Calu3 (cell line): ENCODE measurements at regions not wholly inside any gene's neighbourhood (a gene's known extent, or its start where the extent isn't known, plus 50 kb on each side); places are given as distances from the start of the nearest gene placed in this dataset.

Experiments
- BruUV-seq: library from RNA; stranded (reverse); fragments of 400-500 nt; replicated peaks from 2 replicates; lab custom pipeline; 2021; lab: Mats Ljungman, UMichigan
- CTCF ChIA-PET: fragments of 300-600 bp; sonication (Branson Sonifier 250); formaldehyde crosslinking; loops from one replicate; lab custom pipeline; 2022; ENCODE audit warnings: antibody characterized with exemption; lab: Charles Lee
- DNase-seq: peaks from one replicate; pipeline ENCODE4 v3.0.0; 2022
- H3K27ac Mint-ChIP-seq: one replicate; pipeline ENCODE4 v1.8.0; 2022; ENCODE audit warnings: mixed read lengths; ENCODE audit not compliant: unreplicated experiment
- H3K27me3 Mint-ChIP-seq: one replicate; pipeline ENCODE4 v1.8.0; 2022; ENCODE audit warnings: mixed read lengths; ENCODE audit not compliant: unreplicated experiment
- H3K36me3 Mint-ChIP-seq: one replicate; pipeline ENCODE4 v1.8.0; 2022; ENCODE audit warnings: mild to moderate bottlenecking, moderate library complexity, mixed read lengths; ENCODE audit not compliant: insufficient read depth, unreplicated experiment
- H3K4me1 Mint-ChIP-seq: one replicate; pipeline ENCODE4 v1.8.0; 2022; ENCODE audit warnings: mild to moderate bottlenecking, low read depth, mixed read lengths; ENCODE audit not compliant: unreplicated experiment
- H3K4me3 Mint-ChIP-seq: one replicate; pipeline ENCODE4 v1.8.0; 2022; ENCODE audit warnings: mild to moderate bottlenecking, low read depth, moderate library complexity, mixed read lengths; ENCODE audit not compliant: unreplicated experiment
- H3K9me3 Mint-ChIP-seq: one replicate; pipeline ENCODE4 v1.8.0; 2022; ENCODE audit warnings: low read depth, mixed read lengths; ENCODE audit not compliant: unreplicated experiment
- intact Hi-C: fragments of 100-400 bp; cut with micrococcal nuclease; formaldehyde crosslinking; loops from one replicate; pipeline ENCODE4 v1.10.0; 2022; ENCODE audit not compliant: unreplicated experiment
- TF ChIP-seq, protein P1 (sequence below): fragments of 200-600 bp; IDR thresholded peaks from one replicate; pipeline ENCODE4 v1.8.0; 2022; ENCODE audit warnings: antibody characterized with exemption; ENCODE audit not compliant: unreplicated experiment

DNA sequence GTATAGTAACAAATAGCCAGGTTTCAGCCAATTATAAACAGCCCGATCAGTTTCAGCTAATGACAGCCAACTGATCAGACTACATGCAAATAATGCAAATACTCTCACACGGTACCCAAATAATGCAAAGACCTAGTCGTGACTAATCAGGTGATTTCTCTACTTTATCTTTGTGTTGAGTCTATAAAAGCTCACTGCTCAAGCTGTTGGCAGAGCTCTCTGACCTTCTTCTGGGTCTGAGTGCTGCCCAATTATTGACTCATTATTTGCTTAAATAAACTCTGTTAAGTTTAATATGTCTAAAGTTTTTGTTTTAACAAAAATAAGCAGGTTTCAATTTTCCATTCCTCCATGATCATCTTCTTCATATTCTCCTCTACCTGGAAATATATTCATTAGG is 1971.7 kb downstream of the SUCLG1 start:
- Mint-ChIP-seq H3K4me3 (no peak overlapping the region), H3K27ac (no peak overlapping the region), H3K4me1 (no peaks in the 10 kb centered on the region), H3K36me3 (no peaks in the 10 kb centered on the region), H3K9me3 (peaks cover 9% of the 10 kb centered on the region), H3K27me3 (no peaks in the 10 kb centered on the region)
- BruUV-seq: no TSS peak
- no peak for DNase-seq
- intact Hi-C loops: no loop called here
- TF ChIP-seq, protein P1, sequence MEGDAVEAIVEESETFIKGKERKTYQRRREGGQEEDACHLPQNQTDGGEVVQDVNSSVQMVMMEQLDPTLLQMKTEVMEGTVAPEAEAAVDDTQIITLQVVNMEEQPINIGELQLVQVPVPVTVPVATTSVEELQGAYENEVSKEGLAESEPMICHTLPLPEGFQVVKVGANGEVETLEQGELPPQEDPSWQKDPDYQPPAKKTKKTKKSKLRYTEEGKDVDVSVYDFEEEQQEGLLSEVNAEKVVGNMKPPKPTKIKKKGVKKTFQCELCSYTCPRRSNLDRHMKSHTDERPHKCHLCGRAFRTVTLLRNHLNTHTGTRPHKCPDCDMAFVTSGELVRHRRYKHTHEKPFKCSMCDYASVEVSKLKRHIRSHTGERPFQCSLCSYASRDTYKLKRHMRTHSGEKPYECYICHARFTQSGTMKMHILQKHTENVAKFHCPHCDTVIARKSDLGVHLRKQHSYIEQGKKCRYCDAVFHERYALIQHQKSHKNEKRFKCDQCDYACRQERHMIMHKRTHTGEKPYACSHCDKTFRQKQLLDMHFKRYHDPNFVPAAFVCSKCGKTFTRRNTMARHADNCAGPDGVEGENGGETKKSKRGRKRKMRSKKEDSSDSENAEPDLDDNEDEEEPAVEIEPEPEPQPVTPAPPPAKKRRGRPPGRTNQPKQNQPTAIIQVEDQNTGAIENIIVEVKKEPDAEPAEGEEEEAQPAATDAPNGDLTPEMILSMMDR: no peak
- CTCF ChIA-PET: no interaction called here

DNA sequence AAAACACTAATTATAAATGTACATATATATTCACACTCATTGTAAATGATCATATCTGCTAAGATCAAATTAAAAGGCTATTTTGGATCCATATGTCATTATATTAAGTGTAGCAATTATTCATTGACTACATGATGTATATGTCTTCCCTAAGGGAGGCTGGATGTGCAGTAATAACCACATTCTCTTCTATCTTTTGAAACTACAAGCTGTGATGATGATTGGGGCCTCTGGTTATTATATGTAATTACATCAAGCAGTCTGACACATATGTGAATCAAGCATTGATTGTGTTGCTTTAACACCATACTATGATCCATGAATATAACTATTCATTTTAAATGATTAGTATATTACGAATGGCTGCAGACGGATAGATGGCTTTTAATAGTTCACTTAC is 1973.4 kb downstream of the SUCLG1 start:
- TF ChIP-seq, protein P1: no peak
- no peak overlapping the region for H3K27ac Mint-ChIP-seq
- intact Hi-C loops: no loop called here
- no peaks in the 10 kb centered on the region for H3K27me3 Mint-ChIP-seq
- CTCF ChIA-PET: no interaction called here
- no peaks in the 10 kb centered on the region for H3K36me3 Mint-ChIP-seq
- DNase-seq: no peak
- peaks cover 7% of the 10 kb centered on the region for H3K9me3 Mint-ChIP-seq
- no peaks in the 10 kb centered on the region for H3K4me1 Mint-ChIP-seq
- H3K4me3 Mint-ChIP-seq: no peak overlapping the region
- no TSS peak for BruUV-seq

DNA sequence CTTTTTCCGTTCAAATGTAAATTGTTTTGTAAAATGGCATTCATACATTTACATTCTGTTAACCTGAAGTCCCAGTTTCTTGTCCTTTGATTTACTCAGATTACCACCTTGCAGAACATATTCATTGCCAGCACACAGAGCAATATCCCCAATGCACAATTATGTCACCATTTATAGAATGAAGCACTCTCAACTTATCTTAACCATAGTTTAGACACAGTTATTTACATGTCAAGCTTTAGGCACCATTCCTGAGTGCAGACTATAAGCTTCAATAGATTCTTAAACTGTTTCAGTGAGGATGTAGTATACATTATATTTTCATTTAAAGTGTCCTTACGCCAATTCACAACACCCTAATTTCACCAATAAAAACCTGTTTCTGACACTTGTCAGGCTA is 1977.9 kb downstream of the SUCLG1 start:
- CTCF ChIA-PET: no interaction called here
- no peak overlapping the region for H3K4me3 Mint-ChIP-seq
- no peaks in the 10 kb centered on the region for H3K4me1 Mint-ChIP-seq
- DNase-seq: no peak
- TF ChIP-seq, protein P1: no peak
- no TSS peak for BruUV-seq
- H3K9me3 Mint-ChIP-seq: peaks cover 9% of the 10 kb centered on the region
- intact Hi-C loops: no loop called here
- no peak overlapping the region for H3K27ac Mint-ChIP-seq
- no peaks in the 10 kb centered on the region for H3K36me3 Mint-ChIP-seq
- no peaks in the 10 kb centered on the region for H3K27me3 Mint-ChIP-seq

DNA sequence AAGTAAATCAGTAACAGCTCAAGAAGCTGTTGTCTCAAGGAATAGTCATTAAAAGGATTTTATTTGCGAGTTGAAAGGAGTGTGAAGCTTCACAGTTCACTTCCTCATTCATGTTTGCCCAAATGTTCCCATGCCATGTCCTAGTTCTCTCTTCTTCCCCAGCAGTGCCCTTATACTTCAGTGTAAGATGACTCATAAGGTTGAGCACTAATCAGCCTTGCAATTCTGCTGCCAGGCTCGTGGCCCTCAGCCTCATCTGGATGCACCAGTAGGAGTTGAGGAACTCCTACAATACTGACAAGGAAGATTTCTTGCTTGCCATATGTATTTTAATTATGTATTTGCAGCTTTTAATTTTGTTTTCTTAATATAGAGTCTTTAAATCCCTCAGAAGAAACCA is 1980.4 kb downstream of the SUCLG1 start:
- Mint-ChIP-seq H3K9me3 (peaks cover 12% of the 10 kb centered on the region), H3K27me3 (no peaks in the 10 kb centered on the region), H3K36me3 (no peaks in the 10 kb centered on the region), H3K4me3 (no peak overlapping the region), H3K27ac (no peak overlapping the region), H3K4me1 (no peaks in the 10 kb centered on the region)
- CTCF ChIA-PET: no interaction called here
- intact Hi-C loops: loop anchor here (10.0 kb wide), 1 partner anchor 1124 kb away; no protein-coding TSS in a partner anchor
- no TSS peak for BruUV-seq
- no peak for DNase-seq
- TF ChIP-seq, protein P1: no peak
